ENCODE measurements at regions not wholly inside any gene's neighbourhood (a gene's known extent, or its start where the extent isn't known, plus 50 kb on each side); places are given as distances from the start of the nearest gene placed in this dataset.

DNA sequence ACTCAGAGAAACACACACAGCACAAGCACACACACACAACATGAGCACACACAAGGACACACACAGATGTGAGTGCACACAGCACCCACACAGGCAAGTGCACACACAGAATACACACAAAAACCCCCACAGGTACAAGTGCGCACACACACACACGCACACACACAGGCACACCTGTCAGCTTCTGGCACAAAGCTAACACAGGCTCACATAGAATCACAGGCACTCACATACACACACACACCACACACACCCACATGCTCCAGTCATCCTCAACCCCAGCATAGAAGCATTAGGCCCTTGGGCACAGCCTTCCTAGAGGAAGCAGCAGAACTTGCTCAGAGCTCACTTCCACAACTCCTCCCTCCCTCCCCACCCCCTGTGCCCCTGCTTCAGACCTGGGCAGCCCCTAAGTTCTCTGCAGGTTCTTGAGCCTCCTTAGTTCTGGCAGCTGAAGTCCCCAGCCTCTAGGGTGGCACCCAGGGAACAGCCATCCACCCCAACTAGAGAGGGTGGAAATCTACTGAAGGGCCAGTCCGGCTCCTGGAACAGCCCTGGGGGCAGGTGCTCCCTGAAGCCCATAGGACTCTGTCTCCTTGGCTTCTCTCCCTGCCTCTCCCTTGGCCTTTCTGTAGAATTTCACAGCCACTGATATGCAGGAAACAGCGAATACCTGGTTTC, 129.9 kb upstream of the VSTM2B start:
- TF ChIP-seq, protein P1, sequence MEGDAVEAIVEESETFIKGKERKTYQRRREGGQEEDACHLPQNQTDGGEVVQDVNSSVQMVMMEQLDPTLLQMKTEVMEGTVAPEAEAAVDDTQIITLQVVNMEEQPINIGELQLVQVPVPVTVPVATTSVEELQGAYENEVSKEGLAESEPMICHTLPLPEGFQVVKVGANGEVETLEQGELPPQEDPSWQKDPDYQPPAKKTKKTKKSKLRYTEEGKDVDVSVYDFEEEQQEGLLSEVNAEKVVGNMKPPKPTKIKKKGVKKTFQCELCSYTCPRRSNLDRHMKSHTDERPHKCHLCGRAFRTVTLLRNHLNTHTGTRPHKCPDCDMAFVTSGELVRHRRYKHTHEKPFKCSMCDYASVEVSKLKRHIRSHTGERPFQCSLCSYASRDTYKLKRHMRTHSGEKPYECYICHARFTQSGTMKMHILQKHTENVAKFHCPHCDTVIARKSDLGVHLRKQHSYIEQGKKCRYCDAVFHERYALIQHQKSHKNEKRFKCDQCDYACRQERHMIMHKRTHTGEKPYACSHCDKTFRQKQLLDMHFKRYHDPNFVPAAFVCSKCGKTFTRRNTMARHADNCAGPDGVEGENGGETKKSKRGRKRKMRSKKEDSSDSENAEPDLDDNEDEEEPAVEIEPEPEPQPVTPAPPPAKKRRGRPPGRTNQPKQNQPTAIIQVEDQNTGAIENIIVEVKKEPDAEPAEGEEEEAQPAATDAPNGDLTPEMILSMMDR (IDR thresholded peaks at IDR 0.05) = no peak
- no peak for TF ChIP-seq ZFX (IDR thresholded peaks at IDR 0.05; ENCODE audit: borderline replicate concordance)

All from 22Rv1 (cell line).